GM18520 (cell line): ENCODE measurements at regions not wholly inside any gene's neighbourhood (a gene's known extent, or its start where the extent isn't known, plus 50 kb on each side); places are given as distances from the start of the nearest gene placed in this dataset.
A peak's percentile ranks its signal among the peaks of the same experiment; 100 is the strongest.
"Not testable (repeated sequence)": the region's sequence is repeated elsewhere in the genome, so short reads cannot be mapped to it uniquely, and the experiment has no call there.

Experiments
- ATAC-seq: cut with Tn5 transposase; IDR thresholded peaks from one replicate; pipeline ENCODE4 v1.9.1; 2021; ENCODE audit not compliant: unreplicated experiment

DNA sequence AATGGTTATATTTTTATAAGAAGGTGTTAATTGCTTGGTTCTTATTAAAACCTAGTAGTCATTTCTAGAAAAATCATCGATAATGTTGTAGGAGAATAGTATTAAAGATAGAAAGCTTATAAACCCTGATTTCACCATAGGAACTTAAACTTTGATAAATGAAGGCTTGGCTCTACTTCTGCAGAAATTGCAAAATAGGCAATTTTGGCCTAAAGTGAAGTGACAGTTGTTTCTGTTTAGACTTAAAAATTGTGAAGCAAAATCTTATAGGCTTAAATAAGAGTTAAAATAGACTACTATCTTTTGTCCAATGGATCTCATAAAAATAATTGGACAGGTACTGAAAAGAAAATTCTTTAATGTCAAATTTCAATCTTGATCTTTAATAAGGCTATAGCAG lies 321.6 kb upstream of the FZD8 start:
- no peak for ATAC-seq

- no peak for ATAC-seq
These were observed 319.4 kb upstream of the FZD8 start for GRCh38 chr10:35961501-35961900.

GRCh38 chr10:35959252-35959651 lies 317.2 kb upstream of the FZD8 start:
- ATAC-seq: no peak

DNA sequence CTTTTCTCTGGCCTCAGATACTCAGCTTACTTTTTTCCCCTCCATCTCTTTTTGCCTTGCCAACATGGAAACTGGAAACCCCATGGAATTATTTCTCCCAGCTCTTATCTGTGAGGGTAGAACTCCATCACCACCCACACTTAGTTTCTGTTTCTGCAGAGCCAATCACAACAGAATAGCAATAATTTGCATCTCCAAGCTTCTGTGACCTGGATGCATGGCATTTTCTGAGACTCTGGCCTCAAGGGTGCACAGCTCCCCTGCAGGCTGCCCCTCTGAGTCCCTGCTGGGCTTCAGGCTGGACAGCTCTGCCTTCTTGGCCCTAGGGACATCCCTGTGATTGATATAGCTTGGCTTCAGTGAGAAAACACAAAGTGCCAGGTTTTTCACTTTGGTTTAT lies 316.5 kb upstream of the FZD8 start:
- ATAC-seq: not testable (repeated sequence)

GRCh38 chr10:35950701-35951100 lies 308.6 kb upstream of the FZD8 start:
- ATAC-seq: no peak

DNA sequence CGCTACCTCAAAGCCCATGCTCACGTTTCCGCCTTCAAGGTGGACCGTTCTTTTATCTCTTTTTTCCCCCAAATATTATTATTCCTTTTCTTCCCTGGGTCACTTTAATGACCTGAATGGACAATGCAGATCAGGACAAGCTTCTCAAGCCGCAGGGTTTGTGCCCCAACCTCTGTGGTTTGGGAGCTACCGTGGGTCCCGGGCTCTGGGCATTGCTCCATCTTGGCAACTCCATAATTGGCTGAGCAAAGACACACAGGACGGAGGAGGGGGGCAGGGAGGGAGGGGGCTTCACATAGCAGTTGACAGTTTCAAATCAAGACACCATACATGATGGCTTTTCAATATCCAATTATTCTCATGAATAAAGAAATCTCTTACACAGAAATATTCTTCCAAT lies 308.1 kb upstream of the FZD8 start:
- no peak for ATAC-seq

DNA sequence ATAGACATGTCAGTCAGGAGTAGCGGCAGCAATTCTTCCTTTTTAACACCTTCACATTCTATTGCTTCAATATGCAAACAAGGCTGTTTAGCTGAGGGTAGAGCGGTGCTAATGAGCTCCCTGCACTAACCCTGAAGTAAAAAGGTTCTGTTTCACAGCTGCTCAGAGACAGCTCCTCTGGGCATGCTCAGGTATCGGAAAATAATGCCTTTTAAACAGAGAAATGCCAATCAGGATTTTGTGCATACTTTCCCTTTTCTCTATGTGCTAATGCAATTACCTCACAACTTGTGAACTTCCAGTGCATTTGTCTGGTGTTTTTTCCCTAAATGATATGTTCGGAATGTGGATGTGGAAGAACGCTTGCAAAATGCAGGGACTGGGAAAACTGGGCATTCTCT lies 307.7 kb upstream of the FZD8 start:
- no peak for ATAC-seq

DNA sequence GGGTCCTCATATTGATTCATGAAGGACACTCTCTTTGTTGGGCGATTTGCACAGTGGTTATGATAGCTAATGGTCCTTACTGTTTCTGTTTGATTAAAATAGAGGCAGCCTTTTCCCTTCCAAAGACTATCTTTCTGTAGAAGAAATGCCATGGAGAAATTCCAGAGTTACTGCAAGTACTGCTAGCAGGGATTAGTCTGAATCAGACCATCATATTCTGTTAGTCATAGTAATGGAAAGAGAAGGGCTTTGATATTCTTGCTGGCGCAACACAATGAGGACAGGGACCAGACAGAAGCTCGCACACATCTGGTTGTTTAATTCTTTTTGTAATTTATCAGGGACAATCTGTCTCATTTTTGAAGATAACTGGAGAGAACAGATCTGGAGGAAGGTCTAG lies 304.5 kb upstream of the FZD8 start:
- no peak for ATAC-seq

DNA sequence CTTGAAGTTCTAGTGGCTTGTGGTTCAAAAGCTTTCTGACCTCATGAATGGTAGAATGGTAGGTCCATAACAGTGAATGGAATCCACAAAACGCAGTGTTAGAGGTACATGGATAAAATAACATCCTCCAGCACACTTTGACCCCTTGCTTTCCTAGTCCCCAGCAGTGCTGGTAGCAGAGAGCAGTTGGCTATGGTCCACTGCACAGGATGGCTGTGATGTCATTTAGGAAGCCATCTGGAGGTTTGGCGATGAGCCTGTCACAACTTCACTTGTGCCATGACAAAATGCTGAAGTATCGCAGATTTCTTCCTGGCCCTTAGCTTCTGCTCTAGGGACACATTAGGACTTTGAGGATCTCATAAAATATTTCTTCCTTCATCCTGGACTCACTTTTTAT lies 300.0 kb upstream of the FZD8 start:
- ATAC-seq: no peak

DNA sequence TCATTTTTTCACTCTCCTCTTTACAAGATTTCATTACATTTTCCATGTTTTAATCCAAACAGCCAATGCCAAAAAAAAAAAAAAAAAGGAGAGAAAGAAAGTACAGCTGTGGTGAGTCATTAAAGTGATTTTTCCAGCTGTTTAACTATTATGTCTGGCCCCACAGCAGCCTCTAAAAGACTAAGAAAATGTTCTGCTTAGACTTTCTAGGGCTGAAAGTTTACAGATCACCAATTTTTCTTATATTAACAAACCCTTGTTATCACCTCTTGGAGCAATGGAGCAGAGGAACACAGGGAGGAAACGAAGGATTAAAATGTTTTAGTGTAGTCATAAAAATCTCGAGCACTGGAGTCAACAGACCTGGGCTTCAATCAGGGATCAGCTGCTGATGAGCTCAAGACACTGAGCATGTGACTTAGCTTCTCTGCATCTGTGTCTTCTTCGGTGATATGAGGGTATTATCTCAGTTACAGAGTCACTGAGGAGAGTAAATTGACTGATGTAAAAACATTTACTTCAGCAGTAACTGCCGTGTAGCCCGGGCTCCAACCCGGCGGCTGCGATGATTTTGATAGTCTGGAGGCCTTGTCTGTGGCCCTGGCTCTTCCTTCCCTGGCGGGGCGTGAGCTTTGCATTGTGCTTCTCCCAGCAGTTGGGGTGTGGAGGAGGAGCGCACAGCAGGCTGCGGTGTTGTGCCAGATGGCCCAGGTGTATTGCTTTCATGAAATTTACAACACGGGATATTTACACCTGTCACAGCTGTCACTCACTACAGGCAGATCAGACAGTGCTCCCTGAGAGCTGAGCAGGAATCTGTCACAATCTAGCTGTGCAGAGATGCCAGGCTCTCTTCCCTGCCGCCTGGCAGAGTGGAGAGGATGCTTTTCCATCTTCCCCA lies 298.3 kb upstream of the FZD8 start:
- no peak for ATAC-seq

DNA sequence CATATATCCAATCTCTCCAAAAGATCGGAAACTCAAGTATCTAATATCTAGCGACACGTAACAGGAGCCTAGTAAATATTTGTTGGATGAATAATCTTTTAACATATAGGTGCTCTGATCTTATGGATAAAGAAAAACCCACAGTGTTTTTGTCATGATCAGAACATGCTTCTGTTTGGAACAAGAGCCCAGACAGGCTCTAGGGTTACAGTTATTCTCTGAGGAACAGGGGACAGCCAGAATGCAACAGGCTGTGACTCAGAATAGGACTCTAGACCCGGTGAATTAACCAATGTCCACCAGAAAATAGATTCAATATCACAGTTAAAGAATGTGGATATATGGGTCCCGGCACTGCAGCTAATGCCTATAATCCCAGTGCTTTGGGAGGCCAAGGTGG lies 296.1 kb upstream of the FZD8 start:
- no peak for ATAC-seq

DNA sequence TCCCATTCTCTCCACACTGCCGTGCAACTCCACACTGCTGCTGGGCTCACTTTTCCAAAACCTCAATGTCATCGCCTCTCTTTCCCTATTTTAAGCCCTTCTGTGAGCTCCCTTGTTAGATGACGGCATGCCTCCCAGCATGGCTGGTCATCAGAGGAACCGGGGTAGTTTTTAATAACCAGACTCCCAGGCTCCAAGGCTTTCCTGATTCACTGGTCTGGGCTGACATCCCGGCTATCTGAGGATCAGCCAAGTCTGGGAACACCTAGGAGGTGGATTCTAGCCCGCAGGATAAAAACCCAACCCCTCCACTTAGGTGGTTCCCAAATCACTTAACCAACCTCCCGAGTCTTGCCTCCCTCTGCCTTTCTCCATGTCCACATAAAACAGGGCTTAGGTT lies 295.4 kb upstream of the FZD8 start:
- ATAC-seq: no peak

DNA sequence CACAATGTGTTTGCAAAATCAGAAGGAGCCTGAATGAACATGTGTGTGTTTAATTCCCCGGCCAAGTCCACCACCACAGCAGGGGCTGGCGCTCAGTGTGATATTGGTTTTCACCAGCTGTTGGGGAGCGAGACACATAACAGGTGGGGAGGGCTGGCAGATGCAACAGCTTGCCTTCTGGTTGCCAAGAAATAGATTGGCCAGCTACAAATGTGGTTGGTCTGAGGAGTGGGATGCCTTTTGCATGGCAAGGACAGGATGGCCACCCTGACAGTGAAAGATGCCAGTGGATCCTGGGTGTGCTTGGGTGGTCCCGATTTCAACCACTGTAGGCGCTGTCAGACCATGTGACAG lies 292.5 kb upstream of the FZD8 start:
- ATAC-seq: no peak

DNA sequence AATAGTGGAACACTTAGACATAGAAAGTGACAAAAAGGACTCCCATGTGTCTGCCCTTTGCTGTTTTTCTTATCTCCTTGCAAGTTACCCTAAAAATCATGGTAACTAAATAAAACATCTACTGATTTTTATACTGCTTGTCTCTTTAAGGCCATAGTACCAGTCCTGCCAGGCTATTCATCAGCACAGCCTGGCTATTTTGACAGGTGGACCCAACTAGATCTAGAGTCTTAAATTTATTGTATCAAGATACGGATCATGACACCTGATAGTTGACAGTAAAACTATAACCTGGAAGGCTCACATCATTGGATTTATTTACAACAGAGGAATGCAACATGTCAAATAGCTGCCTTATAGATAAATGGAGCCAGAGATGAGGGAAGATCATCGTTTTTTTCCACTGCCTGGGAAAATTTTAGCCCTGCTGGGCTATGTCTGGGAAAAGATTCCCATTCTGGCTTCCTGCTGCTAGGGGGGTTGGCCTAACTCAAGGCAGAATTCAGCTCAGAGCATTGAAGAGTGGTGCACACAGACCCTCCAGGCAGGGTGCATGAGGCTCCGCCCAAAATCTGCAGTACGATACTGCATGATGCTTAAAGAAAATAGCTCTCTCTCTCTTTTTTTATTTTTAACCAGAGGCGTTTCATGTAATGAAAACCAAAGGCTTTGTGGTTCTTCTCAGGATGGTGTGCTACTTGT lies 292.0 kb upstream of the FZD8 start:
- no peak for ATAC-seq

- no peak for ATAC-seq
These were observed 291.4 kb upstream of the FZD8 start for GRCh38 chr10:35933491-35933890.

- not testable (repeated sequence) for ATAC-seq
These were observed 287.9 kb upstream of the FZD8 start for GRCh38 chr10:35929962-35930361.

DNA sequence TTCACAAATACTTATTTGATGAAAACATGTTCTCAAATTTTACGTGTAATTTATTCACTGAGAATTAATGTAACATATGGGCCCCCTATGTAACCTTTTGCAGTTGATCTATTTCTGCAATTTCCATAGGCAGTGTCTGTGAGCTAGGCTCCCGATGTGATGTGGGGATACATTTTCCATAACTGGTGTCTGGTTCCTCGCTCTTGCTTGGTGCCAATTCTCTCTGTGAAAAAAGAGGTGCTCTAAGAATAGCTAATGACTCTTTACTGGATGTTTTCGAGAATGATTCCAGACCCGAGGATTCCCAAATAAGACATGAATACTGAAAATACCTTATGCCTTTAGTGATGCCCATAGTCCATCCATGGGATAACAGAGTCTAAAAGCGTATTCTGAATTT lies 286.7 kb upstream of the FZD8 start:
- ATAC-seq: no peak

GRCh38 chr10:35927990-35928488 lies 285.9 kb upstream of the FZD8 start:
- ATAC-seq: peak; percentile 66

DNA sequence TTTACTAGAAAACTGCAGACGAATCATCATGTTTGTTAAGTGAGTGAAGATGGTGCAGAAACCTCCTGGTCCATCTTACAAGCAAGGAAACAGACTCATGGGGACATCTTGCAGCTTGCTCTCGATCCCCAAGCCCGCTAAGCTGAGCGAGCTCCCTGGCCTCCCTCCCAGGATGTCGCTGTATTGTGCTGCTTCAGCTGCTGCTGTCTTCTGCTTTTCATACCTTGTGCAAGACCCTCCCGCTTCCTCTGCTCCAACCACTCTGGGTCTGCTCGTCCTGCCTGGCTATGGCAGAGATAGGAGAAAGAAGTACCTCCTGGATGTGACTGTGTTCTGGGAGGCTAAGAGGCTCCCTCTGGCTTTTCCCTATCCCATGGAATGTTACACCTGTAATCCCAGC lies 285.2 kb upstream of the FZD8 start:
- no peak for ATAC-seq

GRCh38 chr10:35926846-35927245 lies 284.8 kb upstream of the FZD8 start:
- no peak for ATAC-seq

DNA sequence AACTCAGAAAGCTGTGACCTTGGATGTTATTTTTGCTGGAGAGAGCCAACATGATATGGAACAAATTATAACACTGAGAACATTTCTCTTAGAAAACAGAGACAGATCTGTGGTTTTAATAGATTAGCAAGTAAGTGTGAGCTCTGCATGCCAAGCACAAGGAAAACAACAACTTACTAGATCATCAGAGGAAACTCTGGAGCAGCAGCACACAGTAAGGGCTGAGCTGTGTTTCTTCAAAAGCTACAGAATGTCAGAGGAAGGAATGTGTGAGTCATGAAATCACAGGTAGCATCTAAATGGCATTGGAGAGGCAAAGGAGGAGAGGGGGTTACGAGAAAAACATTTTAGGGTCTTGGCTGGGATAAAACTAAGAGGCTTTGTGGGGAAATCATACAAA lies 283.4 kb upstream of the FZD8 start:
- ATAC-seq: no peak

DNA sequence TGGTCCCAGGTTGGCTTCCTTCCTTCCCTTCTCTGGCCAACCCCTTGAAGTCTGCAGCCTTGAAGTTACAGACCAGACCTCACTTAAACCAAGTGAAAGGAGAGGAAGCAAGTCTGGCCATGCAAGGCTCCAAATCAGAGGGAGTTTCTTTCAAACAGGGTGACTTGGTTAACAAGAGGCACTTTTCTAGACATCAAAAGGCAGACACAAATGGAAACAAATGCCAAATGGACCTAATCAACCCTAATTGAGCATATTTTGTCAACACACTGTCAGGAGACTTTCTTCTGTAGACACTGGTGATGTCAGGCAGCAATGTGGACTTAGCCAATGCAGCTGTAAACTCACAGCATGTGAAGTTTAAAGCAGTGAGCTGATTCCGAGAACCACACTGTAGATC lies 282.7 kb upstream of the FZD8 start:
- ATAC-seq: no peak
